ENCODE measurements at regions not wholly inside any gene's neighbourhood (a gene's known extent, or its start where the extent isn't known, plus 50 kb on each side); places are given as distances from the start of the nearest gene placed in this dataset.

GRCh38 chr3:34386309-34386708, 587.9 kb downstream of the PDCD6IP start:
- Mint-ChIP-seq H3K36me3 (no peaks in the 10 kb centered on the region), H3K27ac (no peak overlapping the region), H3K4me1 (ENCODE audit: unreplicated experiment) (peaks cover 13% of the 10 kb centered on the region), H3K4me3 (no peak overlapping the region), H3K27me3 (no peaks in the 10 kb centered on the region), H3K9me3 (no peaks in the 10 kb centered on the region)
- TF ChIP-seq, protein P1, sequence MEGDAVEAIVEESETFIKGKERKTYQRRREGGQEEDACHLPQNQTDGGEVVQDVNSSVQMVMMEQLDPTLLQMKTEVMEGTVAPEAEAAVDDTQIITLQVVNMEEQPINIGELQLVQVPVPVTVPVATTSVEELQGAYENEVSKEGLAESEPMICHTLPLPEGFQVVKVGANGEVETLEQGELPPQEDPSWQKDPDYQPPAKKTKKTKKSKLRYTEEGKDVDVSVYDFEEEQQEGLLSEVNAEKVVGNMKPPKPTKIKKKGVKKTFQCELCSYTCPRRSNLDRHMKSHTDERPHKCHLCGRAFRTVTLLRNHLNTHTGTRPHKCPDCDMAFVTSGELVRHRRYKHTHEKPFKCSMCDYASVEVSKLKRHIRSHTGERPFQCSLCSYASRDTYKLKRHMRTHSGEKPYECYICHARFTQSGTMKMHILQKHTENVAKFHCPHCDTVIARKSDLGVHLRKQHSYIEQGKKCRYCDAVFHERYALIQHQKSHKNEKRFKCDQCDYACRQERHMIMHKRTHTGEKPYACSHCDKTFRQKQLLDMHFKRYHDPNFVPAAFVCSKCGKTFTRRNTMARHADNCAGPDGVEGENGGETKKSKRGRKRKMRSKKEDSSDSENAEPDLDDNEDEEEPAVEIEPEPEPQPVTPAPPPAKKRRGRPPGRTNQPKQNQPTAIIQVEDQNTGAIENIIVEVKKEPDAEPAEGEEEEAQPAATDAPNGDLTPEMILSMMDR (conservative IDR thresholded peaks at IDR 0.05), result no peak
- no peak for DNase-seq (ENCODE audit: extremely low spot score, unreplicated experiment)

- no peaks in the 10 kb centered on the region for H3K36me3 Mint-ChIP-seq
- DNase-seq (ENCODE audit: extremely low spot score, unreplicated experiment), result no peak
- TF ChIP-seq, protein P1 (conservative IDR thresholded peaks at IDR 0.05), result peak; percentile 40
- H3K27ac Mint-ChIP-seq, result no peak overlapping the region
- H3K27me3 Mint-ChIP-seq, result no peaks in the 10 kb centered on the region
- H3K4me1 Mint-ChIP-seq (ENCODE audit: unreplicated experiment), result peaks cover 13% of the 10 kb centered on the region
- H3K9me3 Mint-ChIP-seq, result no peaks in the 10 kb centered on the region
- H3K4me3 Mint-ChIP-seq, result no peak overlapping the region
Measured at GRCh38 chr3:34387826-34388564, 589.6 kb downstream of the PDCD6IP start.

DNA sequence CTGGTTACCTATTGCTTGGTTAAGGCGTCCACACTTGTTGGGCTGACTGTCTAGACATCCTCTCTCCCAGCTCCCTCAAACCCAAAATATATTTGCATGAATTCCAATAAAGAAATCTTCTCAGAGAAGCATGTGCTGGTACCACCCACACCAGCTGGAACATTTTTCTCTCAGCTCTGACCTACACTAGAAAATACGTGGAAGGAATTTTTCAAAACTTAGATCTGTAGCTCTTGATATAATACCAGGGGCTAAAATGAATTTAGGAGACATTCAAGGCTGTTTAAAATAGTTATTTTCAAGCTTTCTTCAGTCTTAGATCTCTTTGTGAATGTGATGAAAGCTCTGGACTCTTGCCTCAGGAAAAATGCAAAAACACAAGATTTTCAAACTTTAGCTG, 590.4 kb downstream of the PDCD6IP start:
- DNase-seq (ENCODE audit: extremely low spot score, unreplicated experiment), result no peak
- Mint-ChIP-seq H3K27me3 (no peaks in the 10 kb centered on the region), H3K27ac (no peak overlapping the region), H3K9me3 (no peaks in the 10 kb centered on the region), H3K4me1 (ENCODE audit: unreplicated experiment) (peaks cover 13% of the 10 kb centered on the region), H3K36me3 (no peaks in the 10 kb centered on the region), H3K4me3 (no peak overlapping the region)
- TF ChIP-seq, protein P1 (conservative IDR thresholded peaks at IDR 0.05), result no peak

DNA sequence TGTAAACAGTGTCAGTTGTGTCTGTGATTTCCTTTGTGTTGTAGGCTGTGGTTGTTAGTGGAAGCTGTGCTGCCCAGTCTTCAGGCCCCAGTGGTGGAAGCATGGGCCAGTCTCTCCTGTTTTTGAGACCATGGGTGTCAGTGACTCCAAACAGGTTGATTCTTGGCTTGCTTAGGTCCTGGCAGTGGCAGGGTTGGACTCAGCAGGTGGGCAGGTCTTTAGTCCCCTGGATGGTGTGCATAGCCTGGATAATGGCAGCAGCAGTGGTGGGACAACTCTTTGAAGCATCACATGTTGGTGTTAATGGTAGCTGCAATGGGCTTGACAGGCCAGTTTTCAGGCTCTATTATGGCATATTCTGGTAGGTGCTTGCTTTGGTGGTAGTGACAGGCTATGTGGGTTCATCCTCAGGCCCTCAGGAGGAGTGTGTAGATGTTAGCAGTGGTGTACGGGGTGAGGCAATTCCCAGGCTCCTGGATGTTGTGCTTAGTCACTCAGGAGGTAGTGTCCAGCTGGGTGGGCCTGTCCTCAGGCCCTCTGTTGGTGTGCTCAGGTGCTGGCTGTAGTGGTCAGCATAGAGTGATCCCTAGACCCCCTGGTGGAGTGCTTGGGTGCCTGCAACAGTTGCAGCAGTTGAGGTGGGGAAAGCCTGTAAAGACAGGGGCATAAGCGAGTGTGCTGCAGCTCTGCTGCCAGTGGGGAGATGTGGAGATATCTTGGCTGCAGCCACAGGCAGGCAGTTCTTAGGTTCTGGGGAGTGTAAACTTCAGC, 596.7 kb downstream of the PDCD6IP start:
- Mint-ChIP-seq H3K27ac (no peak overlapping the region), H3K9me3 (no peaks in the 10 kb centered on the region), H3K36me3 (no peaks in the 10 kb centered on the region), H3K4me3 (no peak overlapping the region), H3K27me3 (no peaks in the 10 kb centered on the region), H3K4me1 (ENCODE audit: unreplicated experiment) (no peaks in the 10 kb centered on the region)
- TF ChIP-seq, protein P1 (conservative IDR thresholded peaks at IDR 0.05), result no peak
- no peak for DNase-seq (ENCODE audit: extremely low spot score, unreplicated experiment)

GRCh38 chr3:34396288-34396687, 597.9 kb downstream of the PDCD6IP start:
- Mint-ChIP-seq H3K36me3 (no peaks in the 10 kb centered on the region), H3K4me1 (ENCODE audit: unreplicated experiment) (no peaks in the 10 kb centered on the region), H3K9me3 (no peaks in the 10 kb centered on the region), H3K27me3 (no peaks in the 10 kb centered on the region), H3K27ac (no peak overlapping the region), H3K4me3 (no peak overlapping the region)
- DNase-seq (ENCODE audit: extremely low spot score, unreplicated experiment), result no peak
- TF ChIP-seq, protein P1 (conservative IDR thresholded peaks at IDR 0.05), result no peak

Data from type B pancreatic cell (in vitro differentiated cells).